GM18870 (cell line): ENCODE measurements at regions not wholly inside any gene's neighbourhood (a gene's known extent, or its start where the extent isn't known, plus 50 kb on each side); places are given as distances from the start of the nearest gene placed in this dataset.

ENCODE experiments used
- ATAC-seq: cut with Tn5 transposase; IDR thresholded peaks from one replicate; pipeline ENCODE4 v1.9.1; 2021; ENCODE audit warnings: moderate library complexity; ENCODE audit not compliant: unreplicated experiment

GRCh38 chr1:114342376-114342775 lies 168.6 kb downstream of the TRIM33 start:
- no peak for ATAC-seq

DNA sequence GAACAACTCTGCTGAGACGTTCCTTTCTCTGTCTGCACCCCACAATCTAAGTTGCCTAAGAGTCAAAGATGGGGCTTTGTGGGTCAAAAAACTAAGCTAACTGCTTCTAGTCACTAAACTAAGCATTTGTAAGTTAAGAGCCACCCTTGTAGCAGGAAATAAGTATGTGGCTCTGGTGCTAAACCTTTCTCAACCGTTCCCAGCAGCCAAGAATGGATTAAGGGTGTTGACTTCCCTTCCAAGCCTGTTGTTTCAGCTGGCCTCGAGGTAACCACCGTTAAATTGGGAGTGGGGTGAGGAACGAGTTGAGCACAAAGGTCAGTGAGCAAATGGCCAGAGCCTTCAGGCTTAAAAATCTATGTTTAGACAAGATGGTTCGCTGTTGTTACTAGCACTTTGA lies 169.1 kb downstream of the TRIM33 start:
- ATAC-seq, result no peak

GRCh38 chr1:114341299-114341698 lies 169.7 kb downstream of the TRIM33 start:
- no peak for ATAC-seq

- no peak for ATAC-seq
These were observed 170.1 kb downstream of the TRIM33 start for GRCh38 chr1:114340892-114341291.

DNA sequence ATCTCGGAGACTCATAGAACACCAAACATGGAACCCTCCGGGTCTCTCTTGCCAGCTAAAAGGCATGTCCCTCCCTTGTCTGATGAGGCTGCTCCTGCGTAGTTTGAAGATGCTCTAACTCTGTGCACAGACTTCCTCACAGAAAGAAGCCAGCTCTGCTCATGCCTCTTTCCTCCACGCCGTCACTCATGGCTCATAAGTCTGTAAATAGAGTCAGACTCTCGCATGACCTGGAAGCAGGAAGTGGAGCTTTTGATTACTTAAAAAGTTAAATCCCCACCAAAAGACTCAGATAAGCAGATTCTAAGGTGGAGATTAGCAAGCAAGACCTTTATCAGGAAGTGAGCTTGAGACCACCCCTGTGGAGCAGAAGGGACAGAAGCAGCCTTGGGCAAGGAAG lies 171.6 kb downstream of the TRIM33 start:
- no peak for ATAC-seq

DNA sequence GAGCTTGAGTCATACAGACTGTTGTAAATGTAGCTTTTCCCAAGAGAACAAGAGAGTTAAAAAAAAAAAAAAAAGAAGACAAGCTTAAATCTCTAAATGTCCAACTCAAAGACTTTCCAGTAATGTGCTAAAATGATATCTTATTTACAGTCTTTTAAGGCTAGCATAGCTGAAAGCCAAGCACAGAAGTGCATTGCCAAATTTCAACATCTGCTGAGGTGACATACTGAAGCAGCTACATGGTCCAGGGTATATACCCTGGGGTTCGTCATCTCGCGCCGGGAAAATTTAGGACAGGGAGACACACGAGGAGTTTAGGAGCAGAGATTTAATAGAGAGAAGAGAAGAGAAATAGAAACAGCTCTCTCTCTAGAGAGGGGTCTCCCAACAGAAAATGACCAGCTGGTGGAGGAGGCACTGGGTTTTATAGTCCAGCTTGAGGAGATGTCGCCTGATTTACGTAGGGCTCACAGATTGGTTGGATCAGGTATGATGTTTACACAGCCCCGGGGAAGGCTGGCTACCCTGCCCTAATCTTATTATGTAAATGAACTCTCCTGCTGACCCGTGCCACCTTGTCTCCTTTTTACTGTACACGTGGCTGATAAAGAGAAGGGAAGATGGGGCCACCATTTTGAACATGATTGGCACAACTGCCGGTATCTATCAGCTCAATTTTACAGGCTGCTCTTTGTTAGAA lies 172.7 kb downstream of the TRIM33 start:
- no peak for ATAC-seq

- ATAC-seq, result no peak
These were observed 173.6 kb downstream of the TRIM33 start for GRCh38 chr1:114337417-114337816.

- no peak for ATAC-seq
These were observed 174.6 kb downstream of the TRIM33 start for GRCh38 chr1:114336360-114336759.

- no peak for ATAC-seq
These were observed 175.7 kb downstream of the TRIM33 start for GRCh38 chr1:114335273-114335672.

GRCh38 chr1:114334297-114334696 lies 176.7 kb downstream of the TRIM33 start:
- ATAC-seq, result no peak

GRCh38 chr1:114333690-114334089 lies 177.3 kb downstream of the TRIM33 start:
- no peak for ATAC-seq

- ATAC-seq, result no peak
These were observed 178.3 kb upstream of the SYT6 start for GRCh38 chr1:114331936-114332335.

DNA sequence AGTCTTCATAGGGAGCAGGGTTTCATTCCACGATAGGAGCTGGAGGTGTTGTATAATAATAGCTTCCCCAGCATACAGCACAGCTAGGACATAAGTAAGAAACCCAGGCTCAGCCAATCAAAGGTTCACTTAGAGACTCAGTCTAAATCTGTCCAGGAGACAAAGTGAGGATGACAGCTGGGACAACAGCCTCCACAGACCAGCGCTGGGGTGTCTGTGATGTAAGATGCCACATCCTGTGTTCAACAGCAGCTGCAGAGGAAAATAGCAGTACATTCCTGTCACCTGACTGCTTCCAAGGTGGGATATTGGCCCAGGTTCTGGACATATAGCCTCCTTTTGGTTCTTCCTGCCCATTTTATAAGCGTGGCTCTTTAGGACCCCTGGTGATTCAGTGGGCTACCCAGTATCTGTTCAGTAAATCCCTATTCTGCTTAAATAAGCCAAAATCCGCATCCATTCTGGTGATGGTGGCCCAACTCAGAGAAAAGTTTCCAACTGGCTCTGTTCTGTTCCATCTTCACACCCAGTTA lies 176.8 kb upstream of the SYT6 start:
- ATAC-seq, result no peak

DNA sequence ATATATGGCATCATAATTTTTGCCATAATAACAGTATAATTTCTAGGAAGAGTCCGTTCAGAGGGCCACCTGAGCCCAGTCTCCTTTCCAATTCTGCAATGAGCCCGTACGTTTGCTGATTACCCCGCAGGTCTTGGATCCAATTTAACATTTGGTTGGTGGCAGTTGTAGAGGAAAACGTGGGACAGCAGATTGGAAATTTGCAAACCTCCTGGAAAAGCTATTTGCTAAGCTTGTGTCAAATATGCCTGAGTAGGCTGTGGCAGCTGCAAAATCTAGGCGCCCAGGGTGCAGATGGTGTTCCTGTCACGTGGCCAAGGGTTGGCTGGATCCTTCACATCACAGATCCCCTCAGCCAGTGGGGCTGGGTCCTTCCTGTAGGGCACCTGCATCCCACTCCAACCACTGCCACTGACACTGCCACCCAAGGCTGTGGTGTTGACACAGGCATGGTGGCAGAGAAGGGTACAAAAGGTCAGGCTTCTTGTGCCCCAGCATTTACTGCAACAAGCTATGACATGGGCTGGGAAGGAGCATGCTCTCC lies 174.8 kb upstream of the SYT6 start:
- no peak for ATAC-seq

DNA sequence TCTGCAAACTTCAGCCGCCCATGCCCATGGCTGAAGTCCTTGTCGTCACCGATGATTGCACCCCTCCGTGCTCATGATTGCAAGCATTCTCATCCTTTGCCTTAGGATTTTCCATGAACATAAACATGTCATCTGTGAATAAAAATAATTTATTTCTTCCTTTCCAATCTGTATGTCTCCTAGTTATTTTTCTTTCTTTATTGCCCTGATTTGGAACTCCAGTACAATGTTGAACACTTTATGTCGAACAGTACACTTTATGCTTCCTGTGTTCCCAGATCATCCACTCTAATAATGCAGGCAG lies 170.9 kb upstream of the SYT6 start:
- no peak for ATAC-seq

DNA sequence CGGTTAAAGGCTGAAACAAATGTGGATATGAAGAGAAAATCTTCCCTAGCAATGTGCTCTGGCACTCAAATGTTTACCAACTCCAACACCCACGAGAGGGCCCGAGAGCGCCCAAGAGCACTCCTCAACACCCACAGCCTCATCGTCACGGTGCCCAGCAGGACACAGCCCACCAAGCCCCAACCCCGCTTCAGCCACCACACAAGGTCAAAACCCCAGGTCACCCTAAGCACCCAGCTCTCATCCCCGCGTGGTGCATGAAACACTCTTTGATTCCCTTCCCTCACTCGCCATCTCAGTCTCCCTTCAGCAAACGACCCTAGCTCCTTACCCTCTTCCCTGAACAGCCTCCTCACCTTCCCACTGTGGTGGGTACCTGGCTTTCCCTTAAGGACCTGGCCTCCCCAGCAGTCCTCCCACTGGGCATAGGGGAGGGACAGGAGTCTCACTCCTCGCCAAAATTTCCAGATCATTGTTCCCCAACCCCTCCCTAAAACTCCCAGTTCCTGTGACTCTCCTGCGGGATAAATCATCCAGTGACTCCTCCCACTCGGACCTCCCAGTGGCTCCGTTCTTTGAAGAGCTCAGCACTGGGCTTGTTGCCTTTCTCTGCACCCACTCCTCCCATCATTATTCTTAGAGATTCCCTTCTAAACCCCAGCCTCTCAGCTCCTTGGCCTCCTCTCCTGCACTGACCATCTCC lies 170.4 kb upstream of the SYT6 start:
- ATAC-seq, result no peak

- no peak for ATAC-seq
These were observed 169.1 kb upstream of the SYT6 start for GRCh38 chr1:114322734-114323133.

GRCh38 chr1:114322207-114322606 lies 168.5 kb upstream of the SYT6 start:
- ATAC-seq, result no peak

- no peak for ATAC-seq
These were observed 166.9 kb upstream of the SYT6 start for GRCh38 chr1:114320586-114320985.

DNA sequence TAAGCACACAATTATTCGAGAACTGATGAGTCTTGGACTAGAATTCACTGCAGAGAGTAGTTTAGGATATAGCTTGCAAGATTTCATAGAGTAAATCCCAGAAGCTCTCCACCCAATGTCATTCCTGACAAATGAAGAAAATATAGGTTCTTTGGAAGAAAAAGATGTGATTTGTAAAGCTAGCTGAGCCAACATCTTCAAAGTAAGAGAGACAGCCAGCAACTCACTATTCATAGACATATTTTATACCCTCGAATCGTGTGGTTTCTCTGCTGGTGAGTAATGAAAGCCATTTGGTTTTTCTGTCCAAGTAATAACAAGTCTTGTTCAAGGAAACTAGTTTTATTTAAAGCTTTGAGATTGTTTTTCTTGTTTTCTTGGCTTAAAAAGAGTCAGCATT lies 165.7 kb upstream of the SYT6 start:
- no peak for ATAC-seq

DNA sequence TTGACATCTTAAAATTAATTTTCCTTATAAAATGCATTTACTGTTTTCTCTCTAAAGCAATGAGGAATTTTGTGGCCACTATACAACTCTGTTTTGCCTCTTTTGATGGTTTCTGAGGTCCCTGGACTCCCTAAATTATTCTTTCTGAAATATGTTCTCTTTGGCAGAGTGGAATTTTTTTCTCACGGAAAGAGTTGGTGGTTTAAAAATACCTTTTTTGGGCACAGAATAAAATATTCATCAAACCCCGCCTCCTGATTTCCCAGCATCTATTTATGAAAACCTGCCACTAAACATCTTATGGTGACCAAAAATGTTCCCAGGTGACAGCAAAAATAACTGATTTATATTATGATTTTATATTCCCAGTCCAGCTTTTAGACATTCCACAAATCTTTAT lies 165.3 kb upstream of the SYT6 start:
- no peak for ATAC-seq

DNA sequence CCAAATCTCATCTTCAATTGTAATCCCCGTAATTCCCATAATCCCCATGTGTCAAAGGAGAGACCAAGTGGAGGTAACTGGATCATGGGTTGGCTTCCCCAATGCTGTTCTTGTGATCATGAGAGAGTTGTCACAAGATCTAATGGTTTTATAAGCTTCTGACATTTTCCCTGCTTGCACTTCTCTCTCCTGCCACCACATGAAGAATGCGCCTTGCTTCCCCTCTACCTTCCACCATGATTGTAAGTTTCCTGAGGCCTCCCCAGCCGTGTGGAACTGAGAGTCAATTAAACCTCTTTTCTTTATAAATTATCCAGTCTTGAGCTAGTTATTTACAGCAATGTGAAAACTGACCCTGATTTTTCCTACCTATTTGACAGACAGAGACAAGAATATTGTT lies 162.5 kb upstream of the SYT6 start:
- ATAC-seq, result no peak
